ENCODE measurements at regions not wholly inside any gene's neighbourhood (a gene's known extent, or its start where the extent isn't known, plus 50 kb on each side); places are given as distances from the start of the nearest gene placed in this dataset.

- TF ChIP-seq, protein P1, sequence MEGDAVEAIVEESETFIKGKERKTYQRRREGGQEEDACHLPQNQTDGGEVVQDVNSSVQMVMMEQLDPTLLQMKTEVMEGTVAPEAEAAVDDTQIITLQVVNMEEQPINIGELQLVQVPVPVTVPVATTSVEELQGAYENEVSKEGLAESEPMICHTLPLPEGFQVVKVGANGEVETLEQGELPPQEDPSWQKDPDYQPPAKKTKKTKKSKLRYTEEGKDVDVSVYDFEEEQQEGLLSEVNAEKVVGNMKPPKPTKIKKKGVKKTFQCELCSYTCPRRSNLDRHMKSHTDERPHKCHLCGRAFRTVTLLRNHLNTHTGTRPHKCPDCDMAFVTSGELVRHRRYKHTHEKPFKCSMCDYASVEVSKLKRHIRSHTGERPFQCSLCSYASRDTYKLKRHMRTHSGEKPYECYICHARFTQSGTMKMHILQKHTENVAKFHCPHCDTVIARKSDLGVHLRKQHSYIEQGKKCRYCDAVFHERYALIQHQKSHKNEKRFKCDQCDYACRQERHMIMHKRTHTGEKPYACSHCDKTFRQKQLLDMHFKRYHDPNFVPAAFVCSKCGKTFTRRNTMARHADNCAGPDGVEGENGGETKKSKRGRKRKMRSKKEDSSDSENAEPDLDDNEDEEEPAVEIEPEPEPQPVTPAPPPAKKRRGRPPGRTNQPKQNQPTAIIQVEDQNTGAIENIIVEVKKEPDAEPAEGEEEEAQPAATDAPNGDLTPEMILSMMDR (IDR thresholded peaks at IDR 0.05), result no peak
- TF ChIP-seq POLR2A (IDR thresholded peaks at IDR 0.05), result no peak
Observed at GRCh38 chr9:2351324-2351723, 270.3 kb upstream of the VLDLR start.

Data from body of pancreas (tissue), 4 donors.